Ovary (tissue), 3 donors: ENCODE measurements at regions not wholly inside any gene's neighbourhood (a gene's known extent, or its start where the extent isn't known, plus 50 kb on each side); places are given as distances from the start of the nearest gene placed in this dataset.

ENCODE experiments used
- EP300 ChIP-seq: sonication (generic); formaldehyde crosslinking; IDR thresholded peaks from one replicate; pipeline ENCODE4 v1.6.1; 2017; ENCODE audit warnings: antibody characterized with exemption
- POLR2A ChIP-seq: fragments of 450-650 bp; IDR thresholded peaks from one replicate; pipeline ENCODE4 v1.6.1; 2017; ENCODE audit warnings: antibody characterized with exemption, mild to moderate bottlenecking, moderate library complexity
- TF ChIP-seq, protein P1 (sequence below), 3 donors: fragments of 450-650 bp in 2 of 3; fragments of 200-600 bp in 1 of 3; IDR thresholded peaks; one replicate each; pipeline versions ENCODE4 v1.5.1 to v1.8.0; 2016 to 2022; ENCODE audit warnings: antibody characterized with exemption in 3 of 3, mild to moderate bottlenecking in 1 of 3
- donor health status: DM: no; HTN: no; CAD: no.

DNA sequence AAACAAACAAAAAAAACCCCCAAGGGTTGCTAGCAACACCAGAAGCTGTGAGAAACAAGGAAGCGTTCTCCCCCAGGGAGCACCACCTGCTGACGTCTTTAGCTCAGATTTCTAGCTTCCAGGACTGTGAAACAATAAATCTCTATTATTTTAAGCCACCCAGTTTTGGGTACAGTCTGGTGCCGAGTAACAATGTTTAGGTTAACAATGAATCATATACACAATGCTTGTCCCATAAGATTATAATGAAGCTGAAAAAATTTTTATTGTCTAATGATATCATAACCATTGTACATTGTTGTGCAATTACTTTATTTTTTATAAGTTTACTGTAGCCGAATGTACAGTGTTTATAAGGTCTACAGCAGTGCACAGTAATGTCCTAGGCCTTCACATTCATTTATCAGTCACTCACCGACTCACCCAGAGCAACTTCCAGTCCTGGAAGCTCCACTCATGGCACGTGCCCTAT, 72.1 kb upstream of the CAB39 start:
- TF ChIP-seq, protein P1, sequence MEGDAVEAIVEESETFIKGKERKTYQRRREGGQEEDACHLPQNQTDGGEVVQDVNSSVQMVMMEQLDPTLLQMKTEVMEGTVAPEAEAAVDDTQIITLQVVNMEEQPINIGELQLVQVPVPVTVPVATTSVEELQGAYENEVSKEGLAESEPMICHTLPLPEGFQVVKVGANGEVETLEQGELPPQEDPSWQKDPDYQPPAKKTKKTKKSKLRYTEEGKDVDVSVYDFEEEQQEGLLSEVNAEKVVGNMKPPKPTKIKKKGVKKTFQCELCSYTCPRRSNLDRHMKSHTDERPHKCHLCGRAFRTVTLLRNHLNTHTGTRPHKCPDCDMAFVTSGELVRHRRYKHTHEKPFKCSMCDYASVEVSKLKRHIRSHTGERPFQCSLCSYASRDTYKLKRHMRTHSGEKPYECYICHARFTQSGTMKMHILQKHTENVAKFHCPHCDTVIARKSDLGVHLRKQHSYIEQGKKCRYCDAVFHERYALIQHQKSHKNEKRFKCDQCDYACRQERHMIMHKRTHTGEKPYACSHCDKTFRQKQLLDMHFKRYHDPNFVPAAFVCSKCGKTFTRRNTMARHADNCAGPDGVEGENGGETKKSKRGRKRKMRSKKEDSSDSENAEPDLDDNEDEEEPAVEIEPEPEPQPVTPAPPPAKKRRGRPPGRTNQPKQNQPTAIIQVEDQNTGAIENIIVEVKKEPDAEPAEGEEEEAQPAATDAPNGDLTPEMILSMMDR (IDR thresholded peaks at IDR 0.05): no peak
- TF ChIP-seq POLR2A (no peak), EP300 (no peak)
